ENCODE measurements at regions not wholly inside any gene's neighbourhood (a gene's known extent, or its start where the extent isn't known, plus 50 kb on each side); places are given as distances from the start of the nearest gene placed in this dataset.

DNA sequence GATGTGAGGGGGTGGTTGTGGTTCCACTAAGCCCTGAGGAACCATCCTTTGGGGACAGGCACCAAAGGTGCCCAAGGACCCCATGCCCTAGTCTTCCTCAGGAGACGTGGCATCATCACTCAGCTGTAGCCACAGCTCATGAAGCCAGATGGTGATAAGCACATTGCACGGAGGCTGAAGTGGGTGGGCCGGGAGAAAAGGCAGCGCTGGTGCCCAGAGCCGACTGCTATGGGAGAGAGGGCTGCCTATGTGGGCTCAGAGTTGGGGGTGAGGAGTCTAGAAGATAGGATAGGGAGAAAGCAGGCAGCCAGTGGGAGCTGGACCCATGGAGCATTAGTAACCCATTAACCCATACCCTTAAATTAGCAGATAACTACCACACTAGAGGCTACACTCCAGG, 325.3 kb downstream of the RPS24 start:
- Mint-ChIP-seq H3K36me3 (no peaks in the 10 kb centered on the region), H3K4me3 (no peak overlapping the region), H3K9me3 (no peaks in the 10 kb centered on the region), H3K27ac (no peak overlapping the region), H3K27me3 (no peaks in the 10 kb centered on the region), H3K4me1 (ENCODE audit: low read depth) (peaks cover 11% of the 10 kb centered on the region)
- intact Hi-C loops (cut with micrococcal nuclease): no loop called here
- DNase-seq: no peak
- ChIA-PET CTCF (no interaction called here), POLR2A (no interaction called here)

DNA sequence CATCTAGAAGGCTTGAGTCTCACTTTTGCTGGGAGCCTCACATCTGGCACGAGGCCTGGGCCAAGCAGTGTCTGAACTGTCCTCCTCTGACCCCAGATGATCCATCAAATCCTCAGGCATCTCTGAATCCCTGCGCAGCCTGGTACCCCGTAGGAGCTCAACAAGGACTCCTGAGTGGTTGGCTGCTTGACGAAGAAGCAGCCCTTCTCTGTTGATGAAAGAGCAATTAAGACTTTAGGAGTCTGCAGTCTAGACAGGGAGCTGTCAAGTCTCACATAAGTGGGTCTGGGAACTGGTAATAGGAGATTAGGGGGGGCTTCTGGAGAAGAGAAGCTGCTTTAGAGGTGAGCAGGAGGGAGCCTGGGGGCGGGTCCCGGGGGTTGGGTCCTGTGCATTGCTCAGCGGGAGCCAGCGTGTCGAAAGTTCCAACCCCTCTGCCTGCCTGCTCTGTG, 326.0 kb downstream of the RPS24 start:
- no peaks in the 10 kb centered on the region for H3K36me3 Mint-ChIP-seq
- H3K4me1 Mint-ChIP-seq (ENCODE audit: low read depth): peaks cover 11% of the 10 kb centered on the region
- ChIA-PET CTCF (no interaction called here), POLR2A (no interaction called here)
- H3K27ac Mint-ChIP-seq: no peak overlapping the region
- H3K9me3 Mint-ChIP-seq: no peaks in the 10 kb centered on the region
- intact Hi-C loops (cut with micrococcal nuclease): no loop called here
- H3K4me3 Mint-ChIP-seq: no peak overlapping the region
- DNase-seq: no peak
- no peaks in the 10 kb centered on the region for H3K27me3 Mint-ChIP-seq

- no peaks in the 10 kb centered on the region for H3K36me3 Mint-ChIP-seq
- no peaks in the 10 kb centered on the region for H3K9me3 Mint-ChIP-seq
- CTCF ChIA-PET: interaction anchor here (0.7 kb wide), 1 partner anchor 56 kb away, joined by 4 read pairs; no protein-coding TSS in a partner anchor
- H3K4me1 Mint-ChIP-seq (ENCODE audit: low read depth): peaks cover 11% of the 10 kb centered on the region
- POLR2A ChIA-PET: no interaction called here
- H3K4me3 Mint-ChIP-seq: no peak overlapping the region
- no peak overlapping the region for H3K27ac Mint-ChIP-seq
- H3K27me3 Mint-ChIP-seq: no peaks in the 10 kb centered on the region
- no peak for DNase-seq
- intact Hi-C loops (cut with micrococcal nuclease): no loop called here
These were observed 326.6 kb downstream of the RPS24 start for GRCh38 chr10:78360284-78360683.

- Mint-ChIP-seq H3K27me3 (no peaks in the 10 kb centered on the region), H3K4me1 (ENCODE audit: low read depth) (peaks cover 11% of the 10 kb centered on the region), H3K9me3 (no peaks in the 10 kb centered on the region), H3K36me3 (no peaks in the 10 kb centered on the region), H3K4me3 (no peak overlapping the region), H3K27ac (no peak overlapping the region)
- intact Hi-C loops (cut with micrococcal nuclease): no loop called here
- peak; percentile 11 for DNase-seq
- ChIA-PET POLR2A (no interaction called here), CTCF (interaction anchor here (0.7 kb wide), 1 partner anchor 57 kb away, joined by 4 read pairs; no protein-coding TSS in a partner anchor)
These were observed 327.4 kb downstream of the RPS24 start for GRCh38 chr10:78361031-78361430.

DNA sequence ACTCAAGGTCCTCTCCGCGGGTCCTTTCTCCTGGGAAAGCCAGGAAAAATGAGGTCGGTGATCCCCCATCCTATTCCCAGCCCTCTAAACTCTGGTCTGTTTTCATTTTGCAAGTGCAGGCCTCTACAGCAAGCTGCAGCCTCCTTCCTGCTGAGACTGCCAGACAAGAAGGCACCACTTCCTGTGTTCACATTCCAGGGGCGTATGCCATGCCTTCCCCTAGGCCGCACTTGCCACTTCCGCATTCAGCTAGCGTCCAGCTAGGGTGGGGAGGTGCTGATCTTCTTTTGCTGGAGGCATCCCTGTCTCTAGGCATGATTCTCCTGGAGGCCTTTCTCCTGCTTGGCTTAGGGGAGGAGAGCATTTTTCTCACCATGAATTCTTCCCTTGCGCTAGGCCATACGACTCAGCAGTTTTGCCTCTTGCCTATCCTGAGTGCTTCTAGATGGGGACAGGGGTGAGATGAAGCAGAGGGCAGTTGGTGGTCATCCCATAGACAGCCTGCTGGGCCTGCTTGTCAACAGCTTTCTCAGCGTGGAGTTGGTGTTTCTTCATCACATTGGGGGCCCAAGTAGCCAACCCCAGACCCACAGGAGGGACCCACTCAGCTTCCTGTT, 328.9 kb downstream of the RPS24 start:
- H3K27me3 Mint-ChIP-seq: no peaks in the 10 kb centered on the region
- H3K27ac Mint-ChIP-seq: no peak overlapping the region
- no peak for DNase-seq
- POLR2A ChIA-PET: no interaction called here
- H3K4me1 Mint-ChIP-seq (ENCODE audit: low read depth): peaks cover 11% of the 10 kb centered on the region
- H3K36me3 Mint-ChIP-seq: no peaks in the 10 kb centered on the region
- CTCF ChIA-PET: no interaction called here
- intact Hi-C loops (cut with micrococcal nuclease): no loop called here
- no peak overlapping the region for H3K4me3 Mint-ChIP-seq
- no peaks in the 10 kb centered on the region for H3K9me3 Mint-ChIP-seq

- Mint-ChIP-seq H3K4me3 (no peak overlapping the region), H3K27ac (no peak overlapping the region), H3K4me1 (ENCODE audit: low read depth) (peaks cover 11% of the 10 kb centered on the region), H3K9me3 (no peaks in the 10 kb centered on the region), H3K36me3 (no peaks in the 10 kb centered on the region), H3K27me3 (no peaks in the 10 kb centered on the region)
- no peak for DNase-seq
- CTCF ChIA-PET: interaction anchor here (0.6 kb wide), 1 partner anchor 295 kb away, joined by 3 read pairs; no protein-coding TSS in a partner anchor
- POLR2A ChIA-PET: no interaction called here
- intact Hi-C loops (cut with micrococcal nuclease): no loop called here
These were observed 329.5 kb downstream of the RPS24 start for GRCh38 chr10:78363190-78363589.

- no peaks in the 10 kb centered on the region for H3K36me3 Mint-ChIP-seq
- CTCF ChIA-PET: no interaction called here
- intact Hi-C loops (cut with micrococcal nuclease): no loop called here
- no peaks in the 10 kb centered on the region for H3K27me3 Mint-ChIP-seq
- no peak for DNase-seq
- POLR2A ChIA-PET: no interaction called here
- no peak overlapping the region for H3K27ac Mint-ChIP-seq
- H3K9me3 Mint-ChIP-seq: no peaks in the 10 kb centered on the region
- H3K4me3 Mint-ChIP-seq: no peak overlapping the region
- peaks cover 11% of the 10 kb centered on the region for H3K4me1 Mint-ChIP-seq (ENCODE audit: low read depth)
These were observed 332.0 kb downstream of the RPS24 start for GRCh38 chr10:78365694-78366093.

DNA sequence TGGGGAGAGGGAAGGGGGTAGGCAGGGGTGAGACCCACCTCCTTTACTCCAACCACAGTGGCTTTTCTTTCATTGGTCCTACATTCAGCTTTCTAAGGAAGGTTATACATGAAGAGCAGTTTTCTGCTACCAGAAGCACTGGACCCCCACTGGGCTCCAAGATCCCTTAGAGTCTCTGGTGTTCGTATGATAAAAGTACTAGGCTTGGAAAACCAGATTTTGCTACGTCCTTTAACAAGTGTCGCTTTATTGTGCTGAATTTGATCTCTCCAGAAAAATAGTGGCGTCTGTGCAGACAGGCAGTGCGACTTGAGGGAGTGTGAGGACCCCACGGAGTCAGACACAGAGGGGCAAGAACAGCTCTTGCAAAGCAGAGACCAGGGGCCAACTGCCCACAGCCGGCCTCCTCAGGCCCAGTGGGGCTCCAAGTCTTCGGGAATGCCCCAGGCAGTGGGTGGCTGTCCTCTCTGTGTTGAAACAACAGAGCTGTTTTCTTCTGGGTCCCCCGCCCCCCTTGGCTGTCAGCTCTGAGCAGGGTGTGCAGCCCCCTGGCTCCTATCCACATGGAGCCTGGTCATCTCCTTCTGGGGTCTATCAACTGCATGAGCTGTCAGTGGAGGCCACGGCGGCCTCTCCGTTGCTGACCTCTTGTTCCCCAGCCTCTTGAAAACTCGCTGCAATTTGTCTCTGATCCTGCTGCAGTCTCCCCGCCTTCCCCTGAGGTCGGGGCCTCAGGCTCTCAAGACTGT, 333.2 kb downstream of the RPS24 start:
- Mint-ChIP-seq H3K4me3 (no peak overlapping the region), H3K36me3 (no peaks in the 10 kb centered on the region), H3K27ac (no peak overlapping the region), H3K9me3 (no peaks in the 10 kb centered on the region), H3K4me1 (ENCODE audit: low read depth) (peaks cover 7% of the 10 kb centered on the region), H3K27me3 (no peaks in the 10 kb centered on the region)
- no peak for DNase-seq
- intact Hi-C loops (cut with micrococcal nuclease): no loop called here
- ChIA-PET POLR2A (no interaction called here), CTCF (no interaction called here)

- Mint-ChIP-seq H3K27me3 (no peaks in the 10 kb centered on the region), H3K27ac (no peak overlapping the region), H3K36me3 (no peaks in the 10 kb centered on the region), H3K4me1 (ENCODE audit: low read depth) (no peaks in the 10 kb centered on the region), H3K4me3 (no peak overlapping the region), H3K9me3 (no peaks in the 10 kb centered on the region)
- DNase-seq: no peak
- intact Hi-C loops (cut with micrococcal nuclease): no loop called here
- POLR2A ChIA-PET: no interaction called here
- CTCF ChIA-PET: no interaction called here
These were observed 334.1 kb downstream of the RPS24 start for GRCh38 chr10:78367751-78368150.

GRCh38 chr10:78371136-78371535, 337.5 kb downstream of the RPS24 start:
- Mint-ChIP-seq H3K9me3 (no peaks in the 10 kb centered on the region), H3K4me3 (no peak overlapping the region), H3K27me3 (no peaks in the 10 kb centered on the region), H3K36me3 (no peaks in the 10 kb centered on the region), H3K27ac (no peak overlapping the region), H3K4me1 (ENCODE audit: low read depth) (no peaks in the 10 kb centered on the region)
- DNase-seq: no peak
- ChIA-PET POLR2A (no interaction called here), CTCF (no interaction called here)
- intact Hi-C loops (cut with micrococcal nuclease): no loop called here

DNA sequence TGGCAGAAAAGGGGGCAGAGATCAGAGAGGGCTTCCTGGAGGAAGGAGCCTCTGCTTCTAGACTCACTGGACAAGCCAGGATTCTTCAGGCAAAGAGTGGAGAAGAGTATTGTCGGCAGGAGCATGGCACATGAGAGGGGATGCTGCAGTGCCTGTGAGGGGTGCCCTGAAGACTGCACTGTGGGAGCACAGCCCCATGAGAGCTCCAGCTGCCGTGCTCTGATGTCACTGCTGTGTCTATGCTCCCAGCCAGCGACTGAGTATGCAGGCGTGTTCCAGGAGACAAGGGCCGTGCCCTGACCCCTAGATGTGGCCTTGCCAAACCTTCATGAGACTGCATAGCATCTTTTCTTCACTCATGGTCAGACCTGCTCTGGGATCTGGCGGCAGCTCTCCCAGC, 339.1 kb downstream of the RPS24 start:
- Mint-ChIP-seq H3K4me1 (ENCODE audit: low read depth) (no peaks in the 10 kb centered on the region), H3K36me3 (no peaks in the 10 kb centered on the region), H3K4me3 (no peak overlapping the region), H3K9me3 (no peaks in the 10 kb centered on the region), H3K27me3 (no peaks in the 10 kb centered on the region), H3K27ac (no peak overlapping the region)
- intact Hi-C loops (cut with micrococcal nuclease): no loop called here
- ChIA-PET POLR2A (no interaction called here), CTCF (interaction anchor here (1.4 kb wide), 1 partner anchor 285 kb away, joined by 3 read pairs; no protein-coding TSS in a partner anchor)
- no peak for DNase-seq

DNA sequence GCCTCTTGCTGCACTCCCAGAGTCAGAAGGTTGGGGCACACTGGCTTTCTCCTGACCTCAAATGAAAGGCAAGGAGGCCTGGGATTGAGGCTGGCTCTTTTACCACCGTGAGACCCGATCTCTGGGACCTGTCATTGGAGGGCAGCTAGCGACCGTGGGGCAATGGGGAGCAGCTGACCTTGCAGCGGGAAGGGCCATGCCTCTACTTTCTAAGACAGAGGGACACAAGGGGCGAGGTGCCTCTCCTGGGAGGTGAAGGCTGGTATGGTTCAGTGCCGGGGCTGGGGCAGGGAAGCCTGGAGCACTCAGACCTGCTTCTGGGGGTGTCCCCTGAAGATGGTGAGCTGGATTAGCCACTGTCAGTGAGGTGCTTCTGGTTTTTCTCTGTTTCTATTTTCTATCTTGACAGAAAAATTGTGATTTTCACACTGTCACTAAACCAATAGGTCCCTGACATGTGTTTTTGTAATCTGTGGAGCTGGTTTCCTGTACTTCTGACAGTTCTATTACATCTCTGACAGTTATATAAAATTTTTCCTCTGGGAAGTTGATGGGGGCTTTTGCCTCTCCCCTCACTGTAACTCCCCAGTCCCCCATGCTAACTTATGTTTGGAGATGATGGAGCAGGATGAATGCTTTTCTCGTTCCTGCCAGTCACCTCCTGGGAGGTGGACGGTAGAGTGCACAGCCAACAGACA, 340.8 kb downstream of the RPS24 start:
- Mint-ChIP-seq H3K4me1 (ENCODE audit: low read depth) (no peaks in the 10 kb centered on the region), H3K27ac (no peak overlapping the region), H3K36me3 (no peaks in the 10 kb centered on the region), H3K27me3 (no peaks in the 10 kb centered on the region), H3K4me3 (no peak overlapping the region), H3K9me3 (peaks cover 5% of the 10 kb centered on the region)
- intact Hi-C loops (cut with micrococcal nuclease): no loop called here
- CTCF ChIA-PET: interaction anchor here (1.4 kb wide), 1 partner anchor 283 kb away, joined by 3 read pairs; no protein-coding TSS in a partner anchor
- DNase-seq: no peak
- POLR2A ChIA-PET: no interaction called here
